A549 (cell line): ENCODE measurements at regions not wholly inside any gene's neighbourhood (a gene's known extent, or its start where the extent isn't known, plus 50 kb on each side); places are given as distances from the start of the nearest gene placed in this dataset.

Source experiments
- ATAC-seq, 2 experiments: fragments of 200-7000 bp in 1 of 2; fragments of >200 bp in 1 of 2; cut with Nextera tagmentation in 1 of 2; cut with Tn5 transposase in 1 of 2; 3 replicates each; pipeline versions ENCODE4 v1.8.0 to v1.9.1; 2018 to 2020; ENCODE audit warnings: mild to moderate bottlenecking in 1 of 2, moderate library complexity in 1 of 2
- CTCF ChIA-PET: fragments of 300-600 bp; sonication (Branson Sonifier 250); formaldehyde crosslinking; extraction: SDS; loops from one replicate; lab custom pipeline; 2021; ENCODE audit warnings: antibody characterized with exemption, inconsistent platforms; lab: Yijun Ruan, JAX
- POLR2A ChIA-PET: fragments of 350-600 bp; formaldehyde crosslinking; extraction: SDS; loops from one replicate; lab custom pipeline; 2021; ENCODE audit warnings: antibody characterized with exemption, inconsistent platforms; lab: Yijun Ruan, JAX
- DNase-seq, 2 experiments: peaks; one replicate each; pipeline versions ENCODE4 v3.0.0 to v3.0.0-alpha.2; 2011 to 2016; ENCODE audit warnings: low read depth in 1 of 2, low spot score in 1 of 2
- FAIRE-seq: peaks from 2 replicates; lab custom pipeline; 2011; peaks lifted over from hg19 to GRCh38; lab: Jason Lieb, UNC
- H3K27ac ChIP-seq, 2 experiments: fragments of >200 bp; sonication (Bioruptor Twin); formaldehyde crosslinking; 3 replicates each; pipeline ENCODE4 v1.5.1; 2016 to 2017
- H3K4me1 ChIP-seq: fragments of >200 bp; sonication (Bioruptor Twin); formaldehyde crosslinking; 3 replicates; pipeline ENCODE4 v1.6.1; 2016
- H3K4me2 ChIP-seq: fragments of >200 bp; sonication (Bioruptor Twin); formaldehyde crosslinking; 3 replicates; pipeline ENCODE4 v1.6.1; 2016
- H3K4me3 ChIP-seq: fragments of >200 bp; sonication (Bioruptor Twin); formaldehyde crosslinking; 3 replicates; pipeline ENCODE4 v1.5.1; 2016
- H3K9me3 ChIP-seq: fragments of >200 bp; sonication (Bioruptor Twin); formaldehyde crosslinking; 3 replicates; pipeline ENCODE4 v1.6.1; 2016
- BCL3 ChIP-seq: fragments of >200 bp; sonication (Bioruptor Twin); formaldehyde crosslinking; IDR thresholded peaks from 3 replicates; pipeline ENCODE4 v1.6.1; 2016
- CTCF ChIP-seq: fragments of >200 bp; sonication (Bioruptor Twin); formaldehyde crosslinking; IDR thresholded peaks from 3 replicates; pipeline ENCODE4 v1.5.1; 2016
- E2F6 ChIP-seq: IDR thresholded peaks from 2 replicates; pipeline ENCODE4 v1.6.1; 2012; ENCODE audit warnings: low read depth, borderline replicate concordance
- EHF ChIP-seq: fragments of 250-450 bp; sonication (Bioruptor Pico); IDR thresholded peaks from 2 replicates; pipeline ENCODE4 v1.5.0; 2020; ENCODE audit warnings: mild to moderate bottlenecking
- EHMT2 ChIP-seq: fragments of 200-600 bp; sonication (generic); IDR thresholded peaks from 2 replicates; pipeline ENCODE4 v1.6.1; 2016; ENCODE audit warnings: antibody characterized with exemption, low read depth, mild to moderate bottlenecking, moderate library complexity
- ELK1 ChIP-seq: fragments of 150-350 bp; IDR thresholded peaks from 2 replicates; pipeline ENCODE4 v1.6.1; 2014; ENCODE audit warnings: low read depth, mild to moderate bottlenecking, low read length
- EP300 ChIP-seq, 2 experiments: fragments of >200 bp; sonication (Bioruptor Twin); formaldehyde crosslinking; IDR thresholded peaks; 2 replicates in 1 of 2; 3 replicates in 1 of 2; pipeline ENCODE4 v1.6.1; 2016 to 2017
- FOSB ChIP-seq: fragments of 250-450 bp; sonication (Bioruptor Pico); IDR thresholded peaks from 2 replicates; pipeline ENCODE4 v1.5.0; 2020; ENCODE audit warnings: mild to moderate bottlenecking, moderate library complexity
- FOSL2 ChIP-seq, 2 experiments: fragments of 450-650 bp in 1 of 2; fragments of >200 bp in 1 of 2; sonication (Bioruptor Twin) in 1 of 2; formaldehyde crosslinking; IDR thresholded peaks; 2 replicates each; pipeline versions ENCODE4 v1.5.0 to v1.6.1; 2016 to 2020; ENCODE audit warnings: mild to moderate bottlenecking in 1 of 2, moderate library complexity in 1 of 2
- FOXS1 ChIP-seq: fragments of 250-450 bp; sonication (Bioruptor Pico); IDR thresholded peaks from 2 replicates; pipeline ENCODE4 v1.5.0; 2020; ENCODE audit warnings: mild to moderate bottlenecking, moderate library complexity
- HDAC2 ChIP-seq: fragments of 200-600 bp; sonication (generic); IDR thresholded peaks from 2 replicates; pipeline ENCODE4 v1.6.1; 2016
- HEYL ChIP-seq: fragments of 250-450 bp; sonication (Bioruptor Pico); IDR thresholded peaks from 2 replicates; pipeline ENCODE4 v1.8.0; 2021; ENCODE audit warnings: mild to moderate bottlenecking, moderate library complexity
- HMGXB4 ChIP-seq: fragments of 250-450 bp; sonication (Bioruptor Pico); IDR thresholded peaks from 2 replicates; pipeline ENCODE4 v1.5.0; 2021; ENCODE audit warnings: mild to moderate bottlenecking, moderate library complexity, borderline replicate concordance
- HOXA7 ChIP-seq: fragments of 250-450 bp; sonication (Bioruptor Pico); IDR thresholded peaks from 2 replicates; pipeline ENCODE4 v1.5.0; 2020; ENCODE audit warnings: mild to moderate bottlenecking, moderate library complexity
- HOXB5 ChIP-seq: fragments of 250-450 bp; sonication (Bioruptor Pico); IDR thresholded peaks from 2 replicates; pipeline ENCODE4 v1.5.0; 2020; ENCODE audit warnings: mild to moderate bottlenecking, moderate library complexity
- JUN ChIP-seq, 2 experiments: fragments of >200 bp; sonication (Bioruptor Twin); formaldehyde crosslinking; IDR thresholded peaks; 2 replicates in 1 of 2; 3 replicates in 1 of 2; pipeline ENCODE4 v1.6.1; 2016 to 2017
- KDM1A ChIP-seq: fragments of 200-600 bp; sonication (generic); IDR thresholded peaks from 2 replicates; pipeline ENCODE4 v1.6.1; 2016; ENCODE audit warnings: low read depth, mild to moderate bottlenecking
- KDM5A ChIP-seq: fragments of 200-600 bp; sonication (generic); IDR thresholded peaks from 2 replicates; pipeline ENCODE4 v1.6.1; 2016; ENCODE audit warnings: antibody characterized with exemption, mild to moderate bottlenecking
- MYC ChIP-seq: IDR thresholded peaks from 2 replicates; pipeline ENCODE4 v1.6.1; 2012; ENCODE audit warnings: mild to moderate bottlenecking, inconsistent platforms, low read length, improper control_type of control experiment, borderline replicate concordance
- NPAS2 ChIP-seq: fragments of 250-450 bp; sonication (Bioruptor Pico); IDR thresholded peaks from 2 replicates; pipeline ENCODE4 v1.8.0; 2022; ENCODE audit warnings: mild to moderate bottlenecking, moderate library complexity, borderline replicate concordance
- PHF8 ChIP-seq: fragments of 200-600 bp; sonication (generic); IDR thresholded peaks from 2 replicates; pipeline ENCODE4 v1.6.1; 2016; ENCODE audit warnings: low read depth, mild to moderate bottlenecking, antibody characterized with exemption, moderate library complexity, borderline replicate concordance
- RFX5 ChIP-seq: fragments of 450-650 bp; IDR thresholded peaks from 2 replicates; pipeline ENCODE4 v1.7.1; 2014; ENCODE audit warnings: antibody characterized with exemption, mild to moderate bottlenecking, moderate library complexity
- TFCP2L1 ChIP-seq: fragments of 250-450 bp; sonication (Bioruptor Pico); IDR thresholded peaks from 2 replicates; pipeline ENCODE4 v1.5.0; 2021; ENCODE audit warnings: mild to moderate bottlenecking
- USF2 ChIP-seq: fragments of 450-650 bp; IDR thresholded peaks from 2 replicates; pipeline ENCODE4 v1.6.1; 2014; ENCODE audit warnings: antibody characterized with exemption
- ZFP36 ChIP-seq: fragments of 450-650 bp; IDR thresholded peaks from 2 replicates; pipeline ENCODE4 v1.6.1; 2014; ENCODE audit warnings: borderline replicate concordance; ENCODE audit not compliant: partially characterized antibody
- ZNF302 ChIP-seq: fragments of 250-450 bp; sonication (Bioruptor Pico); IDR thresholded peaks from 2 replicates; pipeline ENCODE4 v1.9.0; 2021; ENCODE audit warnings: inconsistent platforms, mild to moderate bottlenecking, moderate library complexity
- WGBS: methylation state at CpG from one replicate; pipeline ENCODE4 v1.1.6; 2017; ENCODE audit errors: missing lambda C conversion rate; 5-methylcytosine and 5-hydroxymethylcytosine counted together

GRCh38 chr13:47239025-47239424, 342.2 kb upstream of the HTR2A start:
- Histone ChIP-seq H3K4me2 (no peak overlapping the region), H3K9me3 (no peaks in the 10 kb centered on the region), H3K4me3 (no peak overlapping the region), H3K4me1 (no peaks in the 10 kb centered on the region), H3K27ac (no peak overlapping the region)
- FAIRE-seq (no peak), DNase-seq (no peak), ATAC-seq (no peak)
- WGBS = 0% methylated on average over 3 of the region's 3 CpGs
- TF ChIP-seq HEYL (CRISPR knock-in tag) = no peak
- TF ChIP-seq KDM1A = no peak
- TF ChIP-seq FOXS1 (CRISPR knock-in tag) = no peak
- TF ChIP-seq CTCF = no peak
- TF ChIP-seq JUN (IDR thresholded peaks at IDR 0.05) = no peak
- no peak for TF ChIP-seq HDAC2
- TF ChIP-seq ZFP36 = no peak
- TF ChIP-seq EP300 (IDR thresholded peaks at IDR 0.05) = no peak
- TF ChIP-seq BCL3 = no peak
- no peak for TF ChIP-seq NPAS2 (CRISPR knock-in tag)
- TF ChIP-seq KDM5A = no peak
- no peak for TF ChIP-seq USF2
- TF ChIP-seq ZNF302 (CRISPR knock-in tag) = no peak
- no peak for TF ChIP-seq MYC
- no peak for TF ChIP-seq ELK1
- no peak for TF ChIP-seq HOXB5 (CRISPR knock-in tag)
- no peak for TF ChIP-seq FOSB (CRISPR knock-in tag)
- POLR2A ChIA-PET = no interaction called here
- CTCF ChIA-PET = no interaction called here

GRCh38 chr13:47237571-47237970, 340.7 kb upstream of the HTR2A start:
- 3% methylated on average over 2 of the region's 2 CpGs for WGBS
- DNase-seq (no peak), FAIRE-seq (no peak), ATAC-seq (no peak)
- Histone ChIP-seq H3K9me3 (no peaks in the 10 kb centered on the region), H3K4me3 (no peak overlapping the region), H3K4me2 (no peak overlapping the region), H3K27ac (no peak overlapping the region), H3K4me1 (no peaks in the 10 kb centered on the region)
- ChIA-PET POLR2A (no interaction called here), CTCF (no interaction called here)
- TF ChIP-seq E2F6 (no peak), ELK1 (no peak), EP300 (IDR thresholded peaks at IDR 0.05) (no peak), MYC (no peak), NPAS2 (CRISPR knock-in tag) (no peak), HOXB5 (CRISPR knock-in tag) (no peak), EHMT2 (no peak), PHF8 (no peak), TFCP2L1 (CRISPR knock-in tag) (no peak), CTCF (no peak), EHF (no peak), FOSL2 (IDR thresholded peaks at IDR 0.05) (no peak), FOSL2 (CRISPR knock-in tag; IDR thresholded peaks at IDR 0.05) (no peak), JUN (IDR thresholded peaks at IDR 0.05) (no peak), RFX5 (no peak), HMGXB4 (CRISPR knock-in tag) (no peak), HOXA7 (CRISPR knock-in tag) (no peak)
